Mesenchymal stem cell (in vitro differentiated cells and primary cell): ENCODE measurements at regions not wholly inside any gene's neighbourhood (a gene's known extent, or its start where the extent isn't known, plus 50 kb on each side); places are given as distances from the start of the nearest gene placed in this dataset.

Source experiments
- DNase-seq: peaks from one replicate; pipeline ENCODE4 v3.0.0-alpha.2; 2013
- H2AFZ ChIP-seq: one replicate; pipeline ENCODE4 v1.6.1; 2013; ENCODE audit warnings: low read depth, mild to moderate bottlenecking, control low read depth, inconsistent platforms, low read length, moderate library complexity
- H2AK5ac ChIP-seq: 2 replicates; pipeline ENCODE4 v1.6.1; 2013; ENCODE audit warnings: low read length, moderate library complexity, mild to moderate bottlenecking, inconsistent platforms; ENCODE audit not compliant: severe bottlenecking
- H2BK120ac ChIP-seq: one replicate; pipeline ENCODE4 v1.6.1; 2013; ENCODE audit warnings: low read depth, mild to moderate bottlenecking, inconsistent platforms, low read length, moderate library complexity
- H2BK12ac ChIP-seq, 2 experiments: one replicate each; pipeline ENCODE4 v1.6.1; 2013; ENCODE audit warnings: inconsistent platforms in 2 of 2, low read length in 2 of 2, mild to moderate bottlenecking in 2 of 2, moderate library complexity in 2 of 2, control low read depth in 1 of 2
- H2BK15ac ChIP-seq: one replicate; pipeline ENCODE4 v1.6.1; 2013; ENCODE audit warnings: mild to moderate bottlenecking, low read depth, inconsistent platforms; ENCODE audit not compliant: poor library complexity, severe bottlenecking
- H2BK5ac ChIP-seq: 2 replicates; pipeline ENCODE4 v1.6.1; 2013; ENCODE audit warnings: low read depth, mild to moderate bottlenecking, low read length, control low read depth, inconsistent platforms; ENCODE audit not compliant: poor library complexity, severe bottlenecking
- H3K14ac ChIP-seq, 2 experiments: one replicate each; pipeline ENCODE4 v1.6.1; 2013; ENCODE audit warnings: inconsistent platforms in 2 of 2, low read length in 2 of 2, control low read depth in 1 of 2, mild to moderate bottlenecking in 1 of 2, moderate library complexity in 1 of 2
- H3K18ac ChIP-seq, 2 experiments: one replicate each; pipeline ENCODE4 v1.6.1; 2013; ENCODE audit warnings: inconsistent platforms in 2 of 2, low read length in 2 of 2, control low read depth in 1 of 2, low read depth in 1 of 2, mild to moderate bottlenecking in 1 of 2
- H3K23ac ChIP-seq, 2 experiments: one replicate each; pipeline ENCODE4 v1.6.1; 2013; ENCODE audit warnings: inconsistent platforms in 2 of 2, low read length in 2 of 2, mild to moderate bottlenecking in 2 of 2, moderate library complexity in 2 of 2, control low read depth in 1 of 2
- H3K27ac ChIP-seq: 2 replicates; pipeline ENCODE4 v1.5.1; 2013; ENCODE audit warnings: mild to moderate bottlenecking, moderate library complexity, low read length, control low read depth, inconsistent platforms; ENCODE audit not compliant: poor library complexity, severe bottlenecking
- H3K27me3 ChIP-seq, 2 experiments: 2 replicates each; pipeline versions ENCODE4 v1.6.1 to v1.7.0; 2013; ENCODE audit warnings: low read length in 2 of 2, mild to moderate bottlenecking in 2 of 2, moderate library complexity in 2 of 2, control low read depth in 1 of 2, inconsistent platforms in 1 of 2; ENCODE audit not compliant: control insufficient read depth in 1 of 2, insufficient read depth in 1 of 2
- H3K36me3 ChIP-seq, 2 experiments: 2 replicates each; pipeline versions ENCODE4 v1.6.1 to v1.7.0; 2013; ENCODE audit warnings: low read length in 2 of 2, control low read depth in 1 of 2, inconsistent platforms in 1 of 2, low read depth in 1 of 2, mild to moderate bottlenecking in 1 of 2; ENCODE audit not compliant: insufficient read depth in 2 of 2, control insufficient read depth in 1 of 2
- H3K4ac ChIP-seq, 2 experiments: one replicate each; pipeline ENCODE4 v1.6.1; 2013; ENCODE audit warnings: inconsistent platforms in 2 of 2, low read length in 2 of 2, mild to moderate bottlenecking in 2 of 2, moderate library complexity in 2 of 2, control low read depth in 1 of 2, low read depth in 1 of 2
- H3K4me1 ChIP-seq: 2 replicates; pipeline ENCODE4 v1.6.1; 2013; ENCODE audit warnings: low read depth, low read length, control low read depth; ENCODE audit not compliant: control insufficient read depth, insufficient read depth
- H3K4me2 ChIP-seq: 2 replicates; pipeline ENCODE4 v1.6.1; 2013; ENCODE audit warnings: low read length, mild to moderate bottlenecking, inconsistent platforms; ENCODE audit not compliant: poor library complexity, severe bottlenecking
- H3K4me3 ChIP-seq, 2 experiments: 2 replicates each; pipeline versions ENCODE4 v1.5.1 to v1.7.0; 2013; ENCODE audit warnings: low read length in 2 of 2, mild to moderate bottlenecking in 2 of 2, control low read depth in 1 of 2, low read depth in 1 of 2; ENCODE audit not compliant: insufficient read depth in 1 of 2
- H3K79me1 ChIP-seq: replicated peaks from 2 replicates; pipeline ENCODE4 v1.6.1; 2013; ENCODE audit warnings: mild to moderate bottlenecking, control low read depth, low read length, inconsistent platforms; ENCODE audit not compliant: poor library complexity, severe bottlenecking
- H3K9ac ChIP-seq: 2 replicates; pipeline ENCODE4 v1.7.0; 2013; ENCODE audit warnings: mild to moderate bottlenecking, low read length, moderate library complexity
- H3K9me3 ChIP-seq: 2 replicates; pipeline ENCODE4 v1.7.0; 2013; ENCODE audit warnings: mild to moderate bottlenecking, low read length; ENCODE audit not compliant: control insufficient read depth
- H4K8ac ChIP-seq: one replicate; pipeline ENCODE4 v1.6.1; 2013; ENCODE audit warnings: inconsistent platforms, mild to moderate bottlenecking, low read length, moderate library complexity
- H4K91ac ChIP-seq: one replicate; pipeline ENCODE4 v1.6.1; 2013; ENCODE audit warnings: mild to moderate bottlenecking, low read length, inconsistent platforms
- WGBS: methylation state at CpG from one replicate; pipeline ENCODE4 v1.1.7; 2013; ENCODE audit warnings: mixed read lengths; 5-methylcytosine and 5-hydroxymethylcytosine counted together

DNA sequence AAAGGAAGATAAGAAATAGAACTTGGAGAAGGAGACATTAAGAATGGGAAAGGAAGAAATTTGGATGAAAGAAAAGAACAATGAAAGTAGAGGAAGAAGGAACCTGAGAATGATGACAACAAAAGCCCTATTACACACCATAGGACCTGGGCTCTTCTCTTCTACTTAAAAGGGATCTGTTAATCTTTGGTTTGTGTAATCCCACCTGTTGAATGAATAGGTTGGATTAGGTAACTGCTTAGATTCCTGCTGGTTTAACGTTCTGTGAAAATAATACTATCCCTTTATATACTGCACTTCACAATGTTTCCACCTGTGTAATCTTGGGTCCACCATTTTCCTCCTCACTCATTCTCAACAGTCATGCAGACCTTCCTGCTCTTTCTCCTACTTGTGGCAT lies 157.8 kb upstream of the ATP10B start:
- no peak overlapping the region for H3K4ac ChIP-seq
- no peak overlapping the region for H2AK5ac ChIP-seq
- no peak overlapping the region for H4K8ac ChIP-seq
- H3K4me2 ChIP-seq = no peak overlapping the region
- 59% methylated on average over 1 of the region's 1 CpG for WGBS
- H2BK15ac ChIP-seq = no peak overlapping the region
- no peak overlapping the region for H2BK120ac ChIP-seq
- H3K9me3 ChIP-seq = peaks cover 12% of the 10 kb centered on the region
- no peaks in the 10 kb centered on the region for H3K4me1 ChIP-seq
- no peak overlapping the region for H3K9ac ChIP-seq
- H3K36me3 ChIP-seq = no peaks in the 10 kb centered on the region
- H3K23ac ChIP-seq = no peak overlapping the region
- DNase-seq = no peak
- no peak overlapping the region for H3K14ac ChIP-seq
- H2BK5ac ChIP-seq = no peak overlapping the region
- no peak overlapping the region for H2AFZ ChIP-seq
- no peak overlapping the region for H2BK12ac ChIP-seq
- no peak overlapping the region for H3K4me3 ChIP-seq
- H3K27me3 ChIP-seq = no peaks in the 10 kb centered on the region
- H4K91ac ChIP-seq = no peak overlapping the region
- H3K79me1 ChIP-seq = no peaks in the 10 kb centered on the region
- H3K18ac ChIP-seq = no peak overlapping the region
- H3K27ac ChIP-seq = no peak overlapping the region

DNA sequence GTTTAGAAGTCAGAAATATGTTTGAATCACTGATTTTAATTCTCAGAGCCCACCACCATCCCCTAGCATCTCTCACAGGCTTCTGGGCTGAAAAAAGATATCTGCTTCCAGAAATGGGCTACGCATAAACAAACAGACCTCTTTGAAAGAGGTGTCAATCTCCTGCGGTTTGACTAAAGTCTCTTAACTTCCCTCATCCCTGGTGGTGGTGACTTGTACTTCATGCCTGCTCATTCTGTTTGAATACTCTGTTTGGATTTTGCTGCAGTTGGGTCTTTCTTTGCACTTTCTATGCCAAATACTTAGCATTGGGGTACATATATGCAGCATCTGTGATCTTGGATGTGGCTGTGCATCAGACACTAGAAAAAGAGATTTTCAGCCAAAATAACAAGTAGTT lies 157.2 kb upstream of the ATP10B start:
- Histone ChIP-seq H3K27me3 (no peaks in the 10 kb centered on the region), H4K8ac (no peak overlapping the region), H3K23ac (no peak overlapping the region), H3K9ac (no peak overlapping the region), H3K18ac (no peak overlapping the region), H3K14ac (no peak overlapping the region), H3K4me2 (no peak overlapping the region), H2AFZ (no peak overlapping the region), H2BK12ac (no peak overlapping the region), H3K36me3 (no peaks in the 10 kb centered on the region), H3K4ac (no peak overlapping the region), H3K27ac (no peak overlapping the region), H2BK15ac (no peak overlapping the region), H3K9me3 (peaks cover 16% of the 10 kb centered on the region), H2AK5ac (no peak overlapping the region), H3K4me1 (no peaks in the 10 kb centered on the region), H3K4me3 (no peak overlapping the region), H2BK5ac (no peak overlapping the region), H2BK120ac (no peak overlapping the region), H3K79me1 (no peaks in the 10 kb centered on the region), H4K91ac (no peak overlapping the region)
- no peak for DNase-seq
- WGBS = 83% methylated on average over 2 of the region's 2 CpGs

DNA sequence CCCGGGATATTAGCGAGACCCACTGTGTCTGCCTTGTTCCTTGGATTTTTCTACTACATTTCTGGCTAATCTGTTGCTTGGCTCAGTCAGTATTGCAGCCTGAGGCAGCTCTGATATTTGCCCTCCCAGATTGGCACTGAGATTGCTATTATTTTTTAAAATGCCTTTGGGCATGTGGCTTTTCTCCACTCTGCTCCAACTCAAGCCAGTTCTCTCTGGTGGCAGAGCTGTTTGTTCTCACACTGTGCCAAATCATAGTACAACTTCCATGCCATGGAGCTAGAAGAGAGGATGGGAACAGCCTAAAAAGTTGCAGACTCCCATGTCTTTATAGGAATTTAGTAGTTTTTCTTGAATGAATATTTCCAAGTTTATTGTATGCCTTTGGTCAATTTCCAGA lies 155.9 kb upstream of the ATP10B start:
- Histone ChIP-seq H2BK5ac (no peak overlapping the region), H3K14ac (no peak overlapping the region), H2BK120ac (no peak overlapping the region), H3K79me1 (no peaks in the 10 kb centered on the region), H2AFZ (no peak overlapping the region), H4K8ac (no peak overlapping the region), H2BK15ac (no peak overlapping the region), H3K4ac (no peak overlapping the region), H3K4me1 (no peaks in the 10 kb centered on the region), H3K9ac (no peak overlapping the region), H3K9me3 (peaks cover 19% of the 10 kb centered on the region), H3K4me2 (no peak overlapping the region), H3K23ac (no peak overlapping the region), H2AK5ac (no peak overlapping the region), H3K4me3 (no peak overlapping the region), H3K18ac (no peak overlapping the region), H3K27me3 (no peaks in the 10 kb centered on the region), H4K91ac (no peak overlapping the region), H3K36me3 (no peaks in the 10 kb centered on the region), H2BK12ac (no peak overlapping the region), H3K27ac (no peak overlapping the region)
- DNase-seq = no peak
- 71% methylated on average over 2 of the region's 2 CpGs for WGBS

DNA sequence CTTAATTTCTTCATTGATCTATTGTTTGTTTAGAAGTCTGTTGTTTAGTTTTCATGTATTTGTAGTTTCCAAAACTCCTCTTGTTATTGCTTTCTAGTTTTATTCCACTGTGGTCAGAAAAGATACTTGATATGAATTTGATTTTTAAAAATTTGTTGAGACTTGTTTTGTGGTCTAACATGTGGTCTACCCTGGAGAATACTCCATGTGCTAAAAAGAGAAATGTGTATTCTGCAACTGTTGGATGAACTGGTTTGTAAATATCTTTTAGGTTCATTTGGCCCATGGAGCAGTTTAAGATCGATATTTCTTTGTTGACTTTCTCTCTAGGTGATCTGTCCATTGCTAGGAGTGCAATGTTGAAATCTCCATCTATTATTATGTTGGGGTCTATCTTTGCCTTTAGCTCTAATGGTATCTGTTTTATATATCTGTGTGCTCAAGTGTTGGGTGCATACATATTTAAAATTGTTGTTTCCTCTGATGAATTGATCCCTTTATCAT lies 150.6 kb upstream of the ATP10B start:
- DNase-seq = no peak
- Histone ChIP-seq H3K4me1 (no peaks in the 10 kb centered on the region), H3K27me3 (no peaks in the 10 kb centered on the region), H4K91ac (no peak overlapping the region), H2BK15ac (no peak overlapping the region), H3K4me2 (no peak overlapping the region), H2BK120ac (no peak overlapping the region), H3K18ac (no peak overlapping the region), H2AK5ac (no peak overlapping the region), H2AFZ (no peak overlapping the region), H3K9ac (no peak overlapping the region), H3K14ac (no peak overlapping the region), H3K27ac (no peak overlapping the region), H3K4me3 (no peak overlapping the region), H2BK5ac (no peak overlapping the region), H3K79me1 (no peaks in the 10 kb centered on the region), H4K8ac (no peak overlapping the region), H3K36me3 (no peaks in the 10 kb centered on the region), H3K4ac (no peak overlapping the region), H3K23ac (no peak overlapping the region), H2BK12ac (no peak overlapping the region), H3K9me3 (peaks cover 22% of the 10 kb centered on the region)
- WGBS = 59% methylated on average over 1 of the region's 1 CpG
